Activated CD8-positive, alpha-beta memory T cell treated with anti-CD3 and anti-CD28 coated beads, Interleukin-2, amount 50 U/mL, for 1 hour (primary cell): ENCODE measurements at regions not wholly inside any gene's neighbourhood (a gene's known extent, or its start where the extent isn't known, plus 50 kb on each side); places are given as distances from the start of the nearest gene placed in this dataset.
"Not testable (repeated sequence)": the region's sequence is repeated elsewhere in the genome, so short reads cannot be mapped to it uniquely, and the experiment has no call there.

Experiments used
- DNase-seq: peaks from one replicate; pipeline ENCODE4 v3.0.0-alpha.2; 2020; ENCODE audit errors: extremely low read depth

DNA sequence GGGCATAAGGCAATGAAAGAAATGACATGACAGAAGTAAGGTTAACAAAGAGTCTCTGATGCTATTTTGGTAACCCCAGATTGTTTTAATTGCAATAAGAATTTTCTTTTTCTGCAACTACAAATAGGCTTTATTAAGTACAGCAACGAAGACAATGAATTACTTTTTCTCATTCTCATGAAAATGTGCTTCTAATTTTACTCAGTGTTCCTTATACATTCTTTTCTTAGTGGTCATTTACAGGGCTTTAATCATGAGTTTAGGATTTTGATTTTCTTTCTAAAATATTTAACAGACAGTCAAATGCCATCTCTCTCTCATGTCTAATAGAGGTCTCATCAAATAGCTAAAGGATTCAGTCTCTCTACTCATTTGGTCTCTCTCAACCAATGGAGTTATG is 452.1 kb downstream of the RAP2B start:
- DNase-seq: no peak

DNA sequence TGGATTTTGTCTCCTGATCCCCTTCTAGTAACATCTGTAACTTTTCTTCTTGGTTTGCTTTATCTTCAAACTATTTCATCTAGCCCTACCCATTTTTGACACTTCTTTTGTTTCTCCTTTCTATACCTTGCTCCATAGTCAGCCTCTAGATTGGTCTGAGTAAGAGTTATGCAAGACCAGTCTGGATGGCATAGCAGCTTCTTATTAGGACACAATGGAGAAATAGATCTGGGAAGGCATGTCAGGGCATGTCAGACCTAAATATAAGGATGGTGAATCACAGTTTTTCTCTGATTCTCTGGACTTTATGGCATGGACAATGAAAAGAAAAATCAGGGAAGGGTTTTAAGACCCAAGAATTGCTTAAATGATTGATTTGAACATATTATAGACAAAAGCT is 452.5 kb downstream of the RAP2B start:
- DNase-seq: no peak

DNA sequence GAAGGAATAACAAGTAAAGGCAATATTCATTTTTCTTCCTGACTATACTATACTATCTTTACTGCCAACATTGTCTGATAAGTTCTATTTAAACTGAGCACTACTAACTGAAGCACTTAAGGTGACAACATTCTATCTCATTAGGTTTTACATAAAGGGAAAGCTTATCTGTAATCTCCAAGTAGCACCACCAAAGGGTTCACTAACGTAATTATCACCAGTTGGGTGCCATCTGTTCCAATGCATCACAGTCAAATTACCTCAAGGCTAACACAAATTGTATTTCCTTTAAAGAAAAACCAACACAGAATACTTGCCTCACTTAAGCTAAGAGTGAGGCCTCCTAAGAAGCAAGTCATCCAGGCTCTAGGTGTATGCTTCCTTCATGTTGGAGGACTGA is 453.8 kb downstream of the RAP2B start:
- DNase-seq: no peak

DNA sequence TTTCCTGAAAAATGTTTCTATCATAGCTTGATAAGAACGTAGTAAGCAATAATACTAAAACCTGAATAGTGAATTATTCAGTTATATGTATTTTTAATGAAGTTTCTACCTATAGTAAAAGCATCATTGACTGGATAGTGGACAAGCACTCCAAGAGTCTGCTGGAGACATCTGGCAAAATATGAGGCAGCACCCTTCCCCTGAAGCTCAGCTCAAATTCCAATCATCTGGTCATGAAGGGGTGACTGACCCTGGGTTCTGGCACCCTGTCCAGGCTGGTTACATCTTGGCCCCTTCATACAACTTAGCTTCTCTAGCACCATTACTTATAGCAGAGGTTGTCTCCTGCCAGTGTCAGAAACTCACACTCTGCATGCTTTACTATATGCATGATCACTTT is 455.4 kb downstream of the RAP2B start:
- no peak for DNase-seq

DNA sequence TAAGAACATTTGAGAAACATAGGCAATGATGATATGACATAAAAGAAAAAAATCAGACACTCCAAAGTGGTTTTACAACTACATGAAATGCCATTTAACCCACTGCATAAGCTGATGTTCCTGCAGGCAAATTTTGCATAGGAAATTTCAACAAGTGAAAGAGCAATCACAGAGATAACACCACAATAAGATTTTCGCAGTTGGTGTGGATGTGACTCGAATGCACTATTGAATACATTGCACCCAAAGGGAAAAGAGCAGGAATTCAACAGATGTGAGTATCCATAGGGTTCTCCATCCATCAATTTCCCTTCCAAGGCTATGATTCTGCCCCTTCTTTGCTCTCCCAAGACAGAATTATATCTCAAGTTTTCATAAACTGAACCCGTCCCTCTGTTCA is 456.1 kb downstream of the RAP2B start:
- no peak for DNase-seq

DNA sequence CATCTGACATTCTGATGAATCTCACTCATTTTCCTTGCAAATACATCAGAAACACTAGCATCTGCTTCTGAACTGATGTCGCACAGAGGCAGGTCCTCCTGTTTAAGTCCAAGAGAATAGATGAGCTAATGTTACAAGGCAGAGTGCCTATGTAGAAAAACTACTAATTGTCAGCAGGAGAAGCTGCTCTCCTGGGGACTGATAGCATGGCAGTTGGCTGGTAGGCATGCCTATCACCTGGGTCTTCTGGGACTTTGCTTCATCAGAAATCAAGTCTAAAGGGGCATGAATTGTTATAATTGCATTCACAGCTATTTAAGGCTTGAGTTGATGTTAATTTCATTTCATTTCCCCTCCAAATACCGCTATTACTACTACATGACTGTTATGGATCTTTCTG is 457.2 kb downstream of the RAP2B start:
- DNase-seq: no peak

DNA sequence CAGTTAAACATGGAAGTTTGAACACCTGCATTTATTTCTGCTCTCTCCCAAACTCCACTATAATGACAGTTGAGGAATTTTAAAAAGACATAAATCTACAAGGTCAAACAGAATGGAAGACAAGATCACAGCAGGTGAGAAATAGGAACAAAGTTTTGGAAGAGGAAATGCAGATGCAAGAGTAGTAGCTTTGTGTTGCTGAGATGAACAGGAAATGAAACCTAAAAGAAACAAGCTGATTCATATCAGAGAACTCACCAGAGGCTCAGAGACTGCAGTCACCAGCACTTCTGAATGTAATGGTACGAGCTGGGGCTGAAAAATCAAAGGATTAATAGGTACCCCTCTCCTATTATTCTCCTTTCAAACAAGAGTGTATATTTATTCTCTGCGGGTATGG is 459.9 kb downstream of the RAP2B start:
- DNase-seq: no peak

DNA sequence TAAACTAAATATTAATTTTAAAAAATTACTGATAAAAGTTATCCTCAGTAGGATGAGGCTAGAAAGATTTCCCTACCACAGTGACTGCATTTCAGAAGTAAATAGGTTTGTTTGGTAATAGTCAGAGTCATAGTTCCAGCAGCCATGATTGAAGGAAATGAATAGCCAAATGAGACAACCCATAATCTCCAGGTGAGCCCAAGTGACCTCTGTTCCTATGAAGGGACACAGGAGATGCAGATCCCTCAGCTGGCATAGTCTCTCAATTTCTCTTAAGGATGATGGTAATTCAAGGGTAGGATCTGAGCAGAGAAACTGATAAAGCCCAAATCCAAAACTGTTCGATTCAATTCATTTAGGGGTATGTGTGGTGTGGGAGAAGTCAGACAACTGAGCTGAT is 461.8 kb downstream of the RAP2B start:
- DNase-seq: no peak

DNA sequence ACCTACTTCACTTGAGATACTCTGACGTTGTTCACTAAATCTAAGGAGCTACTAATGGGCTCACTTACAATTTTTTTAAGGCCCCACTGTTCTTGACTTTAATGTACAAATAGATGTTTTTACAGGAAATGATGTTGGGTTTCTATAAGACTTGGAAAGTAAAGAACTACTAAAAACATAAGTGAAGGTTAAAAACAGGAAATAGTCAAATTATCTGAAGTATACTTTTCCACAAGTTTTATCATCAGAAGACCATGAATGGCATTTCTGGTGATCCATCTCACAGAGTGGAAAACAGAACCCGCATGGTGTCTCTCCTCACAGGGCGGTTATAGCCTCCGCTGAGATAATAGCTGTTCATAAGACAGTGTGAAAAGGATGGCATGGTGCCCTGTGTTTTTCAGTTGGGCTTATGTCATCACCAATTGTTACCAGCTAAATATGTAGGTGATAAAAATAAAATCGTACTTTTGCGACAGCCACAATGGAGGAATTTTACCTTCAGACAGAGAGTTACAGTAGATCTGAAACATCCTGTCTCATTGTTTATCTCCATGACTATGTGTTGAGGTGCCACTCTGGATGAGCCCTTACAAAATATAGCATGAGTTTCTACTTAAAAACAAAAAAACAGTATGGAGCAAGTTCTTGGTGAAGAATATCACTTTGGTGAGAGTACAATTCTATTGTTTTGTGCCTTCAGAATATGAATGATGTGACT is 462.4 kb downstream of the RAP2B start:
- DNase-seq: no peak

DNA sequence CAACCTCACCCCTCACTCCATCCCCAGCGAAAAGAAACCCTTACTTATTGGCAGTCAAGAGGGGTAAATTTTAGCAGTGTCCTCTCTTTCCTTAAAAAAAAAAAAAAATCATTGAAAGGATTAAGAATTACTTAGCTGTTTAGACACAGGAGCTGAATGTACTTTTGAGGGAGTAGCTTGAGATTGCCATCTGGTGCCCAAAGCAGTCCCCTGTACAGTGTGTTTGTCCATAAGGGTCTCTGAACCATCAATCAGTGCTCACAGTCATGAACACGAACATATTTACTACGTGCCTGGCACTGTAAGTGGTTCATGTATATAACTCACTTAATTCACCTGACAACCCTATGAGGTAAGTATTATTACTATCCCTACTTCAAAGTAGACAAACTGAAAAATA is 463.5 kb downstream of the RAP2B start:
- DNase-seq: no peak

DNA sequence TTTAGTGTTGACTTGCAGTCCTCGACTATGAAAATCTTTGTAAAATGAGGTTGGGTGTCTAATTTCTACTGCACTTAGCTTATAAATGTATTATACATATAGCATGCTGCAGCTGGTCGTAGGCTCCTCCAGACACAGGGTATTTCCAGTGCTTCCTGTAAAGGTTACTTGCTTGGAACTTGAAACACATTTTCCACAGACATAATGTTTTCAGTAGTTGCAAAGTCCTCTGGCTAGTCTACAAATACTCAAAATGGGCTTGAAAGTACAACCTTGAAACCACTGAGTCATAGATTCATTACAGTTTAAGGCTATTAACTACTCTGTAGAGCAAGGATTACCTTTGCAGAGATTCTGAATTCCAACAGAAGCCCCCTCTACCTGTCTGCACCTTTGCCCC is 464.1 kb downstream of the RAP2B start:
- DNase-seq: no peak

DNA sequence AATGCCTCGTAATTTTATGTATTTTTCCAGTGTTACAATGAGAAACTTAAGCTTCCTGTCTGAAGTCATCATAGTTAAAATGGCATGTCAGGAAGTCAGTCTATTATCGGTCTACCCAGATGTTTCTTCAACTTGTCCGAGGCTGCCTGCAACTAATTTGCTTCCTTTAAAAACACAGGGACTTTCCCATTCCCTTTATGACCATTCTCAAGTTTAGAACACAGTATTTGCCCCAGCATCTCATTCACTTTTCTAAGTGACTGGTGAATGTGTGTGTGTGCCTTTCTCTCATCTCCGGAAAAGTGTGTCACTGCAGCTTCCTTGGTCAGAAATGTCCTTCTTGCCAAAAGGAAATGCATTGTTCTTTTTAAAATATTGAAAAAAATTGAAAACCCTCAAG is 466.6 kb downstream of the RAP2B start:
- DNase-seq: no peak

DNA sequence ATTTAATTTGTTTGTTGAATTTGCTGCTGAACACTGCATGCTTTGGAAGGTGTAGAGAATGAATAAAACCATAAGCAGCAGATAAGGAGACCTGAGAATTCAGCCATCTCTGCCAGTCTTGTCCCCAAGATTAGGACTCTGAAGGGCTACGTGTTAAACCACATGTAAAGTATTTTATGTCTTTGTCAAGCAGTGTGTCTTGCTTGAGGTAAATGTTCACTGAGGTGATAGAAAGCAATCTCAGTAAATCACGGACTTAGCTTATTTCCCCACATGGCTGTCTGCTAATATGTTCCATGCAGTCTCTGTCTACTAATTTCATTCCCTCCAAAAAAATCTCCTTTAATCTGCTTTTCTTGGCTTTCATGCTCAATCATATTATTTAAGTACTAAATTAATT is 467.1 kb downstream of the RAP2B start:
- DNase-seq: no peak

DNA sequence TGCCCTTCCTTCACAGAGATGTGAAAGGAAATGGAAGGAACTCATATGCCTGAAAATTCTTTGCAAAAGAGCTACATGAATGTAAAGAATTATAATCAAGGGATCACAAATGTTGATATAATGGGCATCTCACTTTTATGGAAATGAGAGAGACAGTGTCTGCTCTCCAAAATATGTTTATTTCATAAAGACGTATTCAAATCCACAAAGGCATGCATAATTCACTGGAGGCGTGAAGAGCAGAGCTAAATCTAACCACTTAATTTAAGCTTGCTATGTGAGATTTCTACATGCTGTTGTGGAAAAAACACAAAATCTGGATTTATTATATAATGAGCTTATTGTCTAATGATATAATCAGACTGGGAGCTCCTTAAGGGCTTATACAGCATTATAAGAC is 469.1 kb downstream of the RAP2B start:
- DNase-seq: no peak

DNA sequence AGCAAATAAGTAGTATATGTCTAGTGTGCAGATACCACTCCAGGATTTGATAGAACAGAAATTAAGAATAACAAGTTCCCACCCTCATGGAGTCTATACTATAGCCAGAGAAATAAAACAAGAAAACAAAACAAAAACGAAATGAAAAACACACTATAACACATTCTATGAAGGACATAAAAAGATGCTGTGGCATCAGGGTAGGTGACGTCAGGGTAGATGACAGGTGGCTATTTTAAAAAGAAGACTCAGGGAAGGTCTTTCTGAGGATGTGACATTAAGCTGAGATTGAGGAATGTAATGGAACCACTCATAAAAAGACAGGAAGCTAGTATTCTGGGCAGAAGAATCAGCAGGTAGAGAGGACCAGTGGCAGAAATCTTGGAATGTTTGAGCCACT is 469.6 kb downstream of the RAP2B start:
- DNase-seq: no peak

DNA sequence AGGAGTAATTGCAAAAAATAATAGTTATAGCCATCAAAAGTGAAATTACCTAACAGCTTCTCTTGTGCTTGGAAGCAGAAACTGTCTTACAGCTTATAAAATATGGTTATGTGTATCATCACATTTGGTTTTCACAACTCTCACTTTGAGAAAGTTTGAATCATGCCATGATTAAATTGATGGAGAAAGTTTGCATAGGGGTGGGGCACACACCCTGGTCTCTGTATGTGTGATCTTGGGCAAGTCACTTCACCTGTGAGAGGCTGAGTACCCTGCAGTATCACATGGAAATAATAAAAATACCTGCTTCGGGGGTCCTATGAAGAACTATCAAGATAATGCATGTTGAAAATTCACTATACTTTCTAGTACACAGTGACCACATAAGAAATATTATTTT is 471.4 kb downstream of the RAP2B start:
- no peak for DNase-seq

DNA sequence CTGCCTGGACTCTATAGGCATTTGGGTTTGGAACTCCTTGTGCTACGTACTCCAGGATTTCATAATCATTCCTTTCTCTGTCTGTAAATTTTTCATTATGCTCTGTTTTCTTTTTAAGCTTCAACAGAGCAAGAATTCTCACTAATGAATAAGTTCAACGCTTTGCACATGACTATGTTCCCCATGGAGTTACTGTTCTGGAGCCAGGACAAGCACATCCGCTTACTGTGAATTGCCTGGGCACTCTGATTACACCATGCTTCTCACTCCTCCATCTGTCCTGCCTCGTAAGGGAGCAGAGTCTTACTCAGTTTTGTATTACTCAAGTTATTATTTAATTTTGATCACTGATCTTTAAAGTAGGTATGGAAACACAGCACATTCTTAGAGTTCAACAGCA is 472.7 kb downstream of the RAP2B start:
- no peak for DNase-seq

DNA sequence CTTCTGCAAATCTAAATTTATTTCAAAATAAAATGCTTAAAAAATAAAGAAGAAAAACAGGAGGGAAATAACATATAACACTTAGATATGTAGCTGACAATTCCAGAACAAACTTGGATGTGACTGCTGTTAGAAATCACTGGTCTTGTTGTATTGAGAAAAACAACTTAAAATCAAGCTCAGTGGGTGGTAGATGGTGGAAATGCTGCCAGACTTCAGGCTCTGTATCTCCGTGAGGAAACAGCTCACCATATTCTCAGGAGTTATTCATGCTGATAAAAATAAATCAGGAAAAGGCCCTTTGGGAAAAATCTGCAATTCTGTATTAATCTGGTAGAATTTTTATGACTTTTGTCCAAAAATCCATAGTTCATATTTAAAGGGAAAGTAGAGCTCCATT is 477.6 kb downstream of the RAP2B start:
- DNase-seq: no peak

DNA sequence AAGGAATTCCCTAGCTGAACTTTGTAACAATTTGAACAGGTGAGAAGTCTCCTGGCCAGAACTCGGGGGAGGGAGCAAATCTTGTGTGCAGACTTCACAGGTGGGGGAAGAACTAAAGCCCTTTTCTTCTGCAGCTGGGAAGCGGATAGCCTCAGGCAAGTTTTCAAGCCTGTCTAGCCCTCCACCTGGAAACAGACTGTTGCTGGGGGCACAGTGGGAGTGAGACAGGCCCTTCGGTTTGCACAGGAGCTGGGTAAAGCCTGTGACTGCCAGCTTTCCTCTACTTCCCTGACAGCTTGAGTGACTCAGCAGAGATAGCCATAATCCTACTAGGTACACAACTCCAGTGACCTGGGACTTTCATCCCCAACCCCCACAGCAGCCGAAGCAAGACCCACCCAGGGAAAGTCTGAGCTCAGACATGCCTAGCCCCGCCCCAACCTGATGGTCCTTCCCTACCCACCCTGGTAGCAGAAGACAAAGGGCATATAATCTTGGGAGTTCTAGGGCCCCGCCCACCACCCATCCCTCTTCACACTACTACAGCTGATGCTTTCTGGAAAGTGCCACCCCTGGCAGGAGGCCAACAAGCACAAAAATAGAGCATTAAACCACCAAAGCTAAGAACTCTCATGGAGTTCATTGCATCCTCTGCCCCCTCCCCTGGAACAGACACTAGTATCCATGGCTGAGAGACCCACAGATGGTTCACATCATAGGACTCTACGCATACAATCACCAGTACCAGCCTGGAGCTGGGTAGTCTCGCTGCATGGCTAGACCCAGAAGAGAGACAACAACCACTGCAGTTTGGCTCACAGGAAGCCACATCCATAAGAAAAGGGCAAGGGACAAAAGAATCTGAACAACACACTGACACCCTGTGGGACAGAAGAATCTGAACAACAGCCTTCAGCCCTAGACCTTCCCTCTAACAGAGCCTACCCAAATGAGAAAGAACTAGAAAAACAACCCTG is 479.0 kb downstream of the RAP2B start:
- DNase-seq: no peak

DNA sequence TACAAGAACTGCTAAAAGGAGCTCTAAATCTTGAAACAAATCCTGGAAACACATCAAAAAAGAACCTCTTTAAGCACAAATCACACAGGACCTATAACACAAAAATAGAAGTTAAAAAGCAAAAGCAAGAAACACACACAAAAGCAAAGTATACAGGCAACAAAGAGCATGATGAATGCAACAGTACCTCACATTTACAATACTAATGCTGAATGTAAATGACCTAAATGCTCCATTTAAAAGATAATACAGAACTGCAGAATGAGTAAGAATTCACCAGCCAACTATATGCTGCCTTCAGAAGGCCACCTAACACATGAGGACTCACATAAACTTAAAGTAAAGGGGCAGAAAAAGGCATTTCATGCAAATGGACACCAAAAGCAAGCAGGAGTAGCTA is 478.6 kb upstream of the ARHGEF26 start:
- not testable (repeated sequence) for DNase-seq

DNA sequence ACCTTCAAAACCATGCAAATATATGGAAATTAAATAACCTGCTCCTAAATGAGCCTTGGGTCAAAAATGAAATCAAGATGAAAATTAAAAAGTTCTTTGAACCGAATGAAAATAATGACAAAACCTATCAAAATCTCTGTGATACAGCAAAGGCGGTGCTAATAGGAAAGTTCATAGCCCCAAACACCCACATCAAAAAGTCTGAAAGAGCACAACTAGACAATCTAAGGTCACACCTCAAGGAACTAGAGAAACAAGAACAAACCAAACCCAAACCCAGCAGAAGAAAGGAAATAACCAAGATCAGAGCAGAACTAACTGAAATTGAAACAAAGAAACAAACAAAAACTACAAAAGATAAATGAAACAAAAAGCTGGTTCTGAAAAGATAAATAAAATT is 477.7 kb upstream of the ARHGEF26 start:
- DNase-seq: not testable (repeated sequence)

DNA sequence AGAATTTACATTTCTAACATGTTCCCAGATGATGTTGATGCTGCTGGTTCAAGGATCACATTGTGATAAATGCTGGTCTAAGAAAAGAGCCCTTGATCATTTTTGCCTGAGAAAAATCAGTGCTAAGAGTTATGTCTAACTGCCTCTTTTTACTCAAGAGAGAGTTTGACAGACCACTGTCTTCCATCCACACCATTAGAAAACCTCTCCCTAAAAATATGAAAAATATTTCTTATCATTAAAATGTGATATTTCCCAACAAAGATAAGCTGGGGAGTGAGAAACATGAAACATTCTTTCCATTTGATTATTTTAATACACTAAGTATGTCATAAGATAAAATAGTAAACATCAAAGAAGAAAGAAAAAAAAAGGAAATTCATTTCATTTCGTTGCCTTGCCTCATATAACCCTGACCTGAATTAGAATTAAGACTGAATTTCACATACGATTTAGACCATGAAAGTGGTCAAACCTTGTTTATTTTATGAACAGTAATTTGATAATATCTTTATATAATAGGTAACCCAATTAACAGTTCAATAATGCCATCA is 471.8 kb upstream of the ARHGEF26 start:
- DNase-seq: no peak

DNA sequence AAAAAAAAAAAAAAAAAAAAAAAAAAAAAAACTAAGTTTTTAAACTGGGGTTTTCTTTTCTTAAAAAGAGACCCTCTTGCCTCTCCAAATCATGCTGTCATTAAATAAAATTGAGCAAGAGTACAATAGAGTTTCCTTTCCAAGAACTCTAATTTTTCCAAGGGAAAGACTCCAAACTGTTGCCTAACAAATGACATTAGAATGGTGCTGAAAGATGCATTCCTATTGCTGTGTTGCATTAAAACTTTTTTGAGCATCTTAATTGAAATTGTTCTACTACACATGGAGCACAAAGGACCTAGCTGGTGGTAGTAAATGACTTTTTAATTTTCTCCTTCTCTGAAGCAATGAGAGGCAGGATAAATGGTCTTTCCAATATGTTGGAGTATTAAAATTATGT is 469.1 kb upstream of the ARHGEF26 start:
- DNase-seq: no peak
